HepG2 (cell line): ENCODE measurements at regions not wholly inside any gene's neighbourhood (a gene's known extent, or its start where the extent isn't known, plus 50 kb on each side); places are given as distances from the start of the nearest gene placed in this dataset.

Experiments
- ATF3 ChIP-seq: sonication (generic); formaldehyde crosslinking; IDR thresholded peaks from 2 replicates; pipeline ENCODE4 v1.4.0; 2020; ENCODE audit warnings: missing genetic modification reagents
- CCAR2 ChIP-seq: fragments of 200-400 bp; formaldehyde crosslinking; optimal IDR thresholded peaks from 2 replicates; pipeline ENCODE3; 2018; ENCODE audit warnings: low read depth, mild to moderate bottlenecking, low read length, moderate library complexity
- ETV6 ChIP-seq: sonication (generic); formaldehyde crosslinking; conservative IDR thresholded peaks from 2 replicates; pipeline ENCODE4 v1.4.0; 2020; ENCODE audit warnings: missing genetic modification reagents
- KDM1A ChIP-seq: IDR thresholded peaks from 2 replicates; pipeline ENCODE4 v1.6.1; 2016; ENCODE audit warnings: missing compliant biosample characterization
- KLF15 ChIP-seq: sonication (generic); formaldehyde crosslinking; IDR thresholded peaks from 2 replicates; pipeline ENCODE4 v1.8.1; 2023; ENCODE audit warnings: borderline replicate concordance, mild to moderate bottlenecking, inconsistent platforms, missing genetic modification reagents, mixed read lengths
- MYC ChIP-seq: sonication (generic); formaldehyde crosslinking; IDR thresholded peaks from 2 replicates; pipeline ENCODE4 v1.9.0; 2021; ENCODE audit warnings: missing genetic modification reagents, borderline replicate concordance
- POLR2A ChIP-seq, 2 experiments: IDR thresholded peaks; 2 replicates each; pipeline ENCODE4 v1.6.1; 2011; ENCODE audit warnings: low read depth in 2 of 2, low read length in 2 of 2, mild to moderate bottlenecking in 1 of 2, moderate library complexity in 1 of 2; ENCODE audit not compliant: insufficient read depth in 1 of 2
- RAD21 ChIP-seq: fragments of 450-650 bp; formaldehyde crosslinking; IDR thresholded peaks from 2 replicates; pipeline ENCODE4 v1.5.0; 2020; ENCODE audit warnings: mild to moderate bottlenecking
- SMARCC2 ChIP-seq: fragments of 450-650 bp; IDR thresholded peaks from 2 replicates; pipeline ENCODE4 v1.6.1; 2017; ENCODE audit warnings: antibody characterized with exemption, mild to moderate bottlenecking
- YY1 ChIP-seq: IDR thresholded peaks from 2 replicates; pipeline ENCODE4 v1.6.1; 2011; ENCODE audit warnings: low read length, low read depth, moderate library complexity, mild to moderate bottlenecking; ENCODE audit not compliant: insufficient read depth, insufficient replicate concordance
- ZBTB33 ChIP-seq: sonication (generic); formaldehyde crosslinking; IDR thresholded peaks from 2 replicates; pipeline ENCODE4 v1.4.0; 2020; ENCODE audit warnings: missing genetic modification reagents
- ZFP62 ChIP-seq: sonication (generic); formaldehyde crosslinking; IDR thresholded peaks from 2 replicates; pipeline ENCODE4 v1.4.0; 2020; ENCODE audit warnings: missing genetic modification reagents
- ZNF121 ChIP-seq: sonication (generic); formaldehyde crosslinking; IDR thresholded peaks from 2 replicates; pipeline ENCODE4 v1.5.0; 2020; ENCODE audit warnings: mild to moderate bottlenecking, missing genetic modification reagents
- ZSCAN21 ChIP-seq: sonication (generic); formaldehyde crosslinking; IDR thresholded peaks from 2 replicates; pipeline ENCODE4 v1.8.0; 2022; ENCODE audit warnings: mild to moderate bottlenecking, missing genetic modification reagents, moderate library complexity, borderline replicate concordance

GRCh38 chr20:36102809-36103596 is 51.5 kb upstream of the EPB41L1 start:
- TF ChIP-seq ZSCAN21 (no peak), ZNF121 (no peak), YY1 (no peak), MYC (CRISPR knock-in tag) (no peak), ETV6 (CRISPR knock-in tag) (no peak), ATF3 (CRISPR knock-in tag) (no peak), CCAR2 (no peak), ZFP62 (CRISPR knock-in tag) (no peak), KLF15 (CRISPR knock-in tag) (no peak), RAD21 (CRISPR knock-in tag) (no peak), POLR2A (IDR thresholded peaks at IDR 0.05; ENCODE audit: insufficient read depth in 1 of 2, low read depth in 2 of 2, low read length in 2 of 2) (no peak), ZBTB33 (CRISPR knock-in tag) (no peak), SMARCC2 (no peak), KDM1A (CRISPR knock-in tag) (no peak)
